ENCODE measurements at regions not wholly inside any gene's neighbourhood (a gene's known extent, or its start where the extent isn't known, plus 50 kb on each side); places are given as distances from the start of the nearest gene placed in this dataset.
"Not testable (repeated sequence)": the region's sequence is repeated elsewhere in the genome, so short reads cannot be mapped to it uniquely, and the experiment has no call there.

GRCh38 chr2:16223161-16223840 lies 283.0 kb downstream of the MYCN start:
- DNase-seq (ENCODE audit: low read depth in 2 of 2) = no peak

- DNase-seq (ENCODE audit: low read depth in 2 of 2) = no peak
Measured at GRCh38 chr2:16222326-16222725, 282.0 kb downstream of the MYCN start.

GRCh38 chr2:16221461-16222010 lies 281.2 kb downstream of the MYCN start:
- no peak for DNase-seq (ENCODE audit: low read depth in 2 of 2)

- DNase-seq (ENCODE audit: low read depth in 2 of 2) = no peak
Measured at GRCh38 chr2:16219292-16219975, 279.1 kb downstream of the MYCN start.

GRCh38 chr2:16218625-16219024 lies 278.3 kb downstream of the MYCN start:
- no peak for DNase-seq (ENCODE audit: low read depth in 2 of 2)

- DNase-seq (ENCODE audit: low read depth in 2 of 2) = no peak
Measured at GRCh38 chr2:16218161-16218560, 277.8 kb downstream of the MYCN start.

GRCh38 chr2:16217741-16218140 lies 277.4 kb downstream of the MYCN start:
- DNase-seq (ENCODE audit: low read depth in 2 of 2) = not testable (repeated sequence)

- DNase-seq (ENCODE audit: low read depth in 2 of 2) = no peak
Measured at GRCh38 chr2:16217291-16217690, 276.9 kb downstream of the MYCN start.

GRCh38 chr2:16216558-16216945 lies 276.2 kb downstream of the MYCN start:
- no peak for DNase-seq (ENCODE audit: low read depth in 2 of 2)

GRCh38 chr2:16215902-16216557 lies 275.7 kb downstream of the MYCN start:
- no peak for DNase-seq (ENCODE audit: low read depth in 2 of 2)

GRCh38 chr2:16214861-16215260 lies 274.5 kb downstream of the MYCN start:
- no peak for DNase-seq (ENCODE audit: low read depth in 2 of 2)

- no peak for DNase-seq (ENCODE audit: low read depth in 2 of 2)
Measured at GRCh38 chr2:16214391-16214790, 274.0 kb downstream of the MYCN start.

- DNase-seq (ENCODE audit: low read depth in 2 of 2) = no peak
Measured at GRCh38 chr2:16212321-16212720, 272.0 kb downstream of the MYCN start.

GRCh38 chr2:16211341-16211740 lies 271.0 kb downstream of the MYCN start:
- no peak for DNase-seq (ENCODE audit: low read depth in 2 of 2)

- DNase-seq (ENCODE audit: low read depth in 2 of 2) = no peak
Measured at GRCh38 chr2:16210841-16211240, 270.5 kb downstream of the MYCN start.

- no peak for DNase-seq (ENCODE audit: low read depth in 2 of 2)
Measured at GRCh38 chr2:16209799-16210198, 269.4 kb downstream of the MYCN start.

- no peak for DNase-seq (ENCODE audit: low read depth in 2 of 2)
Measured at GRCh38 chr2:16208921-16209320, 268.6 kb downstream of the MYCN start.

- DNase-seq (ENCODE audit: low read depth in 2 of 2) = no peak
Measured at GRCh38 chr2:16208241-16208797, 268.0 kb downstream of the MYCN start.

GRCh38 chr2:16207611-16208010 lies 267.3 kb downstream of the MYCN start:
- DNase-seq (ENCODE audit: low read depth in 2 of 2) = no peak

GRCh38 chr2:16207151-16207550 lies 266.8 kb downstream of the MYCN start:
- no peak for DNase-seq (ENCODE audit: low read depth in 2 of 2)

GRCh38 chr2:16206191-16206944 lies 266.0 kb downstream of the MYCN start:
- no peak for DNase-seq (ENCODE audit: low read depth in 2 of 2)

GRCh38 chr2:16205631-16206030 lies 265.3 kb downstream of the MYCN start:
- DNase-seq (ENCODE audit: low read depth in 2 of 2) = no peak

Data from stimulated activated CD4-positive, alpha-beta T cell treated with anti-CD3 and anti-CD28 coated beads, Interleukin-1b, Interleukin-23, amount 100 ng/mL, for 1 hour (primary cell).